ENCODE measurements at regions not wholly inside any gene's neighbourhood (a gene's known extent, or its start where the extent isn't known, plus 50 kb on each side); places are given as distances from the start of the nearest gene placed in this dataset.

DNA sequence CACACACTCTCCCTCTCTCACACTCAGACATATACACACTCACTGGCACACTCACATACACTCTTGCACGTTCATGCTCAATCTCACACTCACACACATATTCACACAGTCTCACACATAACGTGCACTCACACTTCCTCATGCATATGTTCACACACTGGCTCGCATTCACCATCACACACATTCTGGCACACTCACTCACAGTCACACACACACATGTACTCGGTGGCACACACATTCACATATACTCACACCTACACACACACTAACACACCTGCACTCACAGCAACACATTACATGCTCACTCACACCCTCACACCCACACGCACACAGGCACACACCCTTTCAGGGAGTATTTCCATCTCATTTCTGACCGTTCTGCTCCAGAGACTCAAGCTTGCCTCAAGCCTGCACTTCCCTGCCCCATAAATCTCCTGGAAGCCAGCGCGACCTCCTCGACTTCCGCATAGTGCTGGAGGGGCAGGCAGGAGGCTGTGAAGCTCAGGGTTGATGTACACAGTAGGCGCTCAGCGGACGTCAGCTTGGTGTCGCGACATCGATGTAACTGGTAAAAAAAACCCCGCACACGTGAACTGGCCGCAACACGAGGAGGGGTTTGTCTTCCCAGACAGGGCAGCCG lies 66.7 kb upstream of the FOXF1 start:
- Histone ChIP-seq H3K27me3 (peaks cover 35% of the 10 kb centered on the region), H3K4me1 (ENCODE audit: control insufficient read depth in 1 of 2, insufficient read depth in 1 of 2, low read depth in 1 of 2, low read length in 1 of 2) (no peaks in the 10 kb centered on the region), H3K27ac (no peak overlapping the region), H3K36me3 (no peaks in the 10 kb centered on the region), H3K4me3 (ENCODE audit: low read depth in 1 of 2, low read length in 1 of 2) (no peak overlapping the region), H3K9me3 (no peaks in the 10 kb centered on the region)
- TF ChIP-seq, protein P1, sequence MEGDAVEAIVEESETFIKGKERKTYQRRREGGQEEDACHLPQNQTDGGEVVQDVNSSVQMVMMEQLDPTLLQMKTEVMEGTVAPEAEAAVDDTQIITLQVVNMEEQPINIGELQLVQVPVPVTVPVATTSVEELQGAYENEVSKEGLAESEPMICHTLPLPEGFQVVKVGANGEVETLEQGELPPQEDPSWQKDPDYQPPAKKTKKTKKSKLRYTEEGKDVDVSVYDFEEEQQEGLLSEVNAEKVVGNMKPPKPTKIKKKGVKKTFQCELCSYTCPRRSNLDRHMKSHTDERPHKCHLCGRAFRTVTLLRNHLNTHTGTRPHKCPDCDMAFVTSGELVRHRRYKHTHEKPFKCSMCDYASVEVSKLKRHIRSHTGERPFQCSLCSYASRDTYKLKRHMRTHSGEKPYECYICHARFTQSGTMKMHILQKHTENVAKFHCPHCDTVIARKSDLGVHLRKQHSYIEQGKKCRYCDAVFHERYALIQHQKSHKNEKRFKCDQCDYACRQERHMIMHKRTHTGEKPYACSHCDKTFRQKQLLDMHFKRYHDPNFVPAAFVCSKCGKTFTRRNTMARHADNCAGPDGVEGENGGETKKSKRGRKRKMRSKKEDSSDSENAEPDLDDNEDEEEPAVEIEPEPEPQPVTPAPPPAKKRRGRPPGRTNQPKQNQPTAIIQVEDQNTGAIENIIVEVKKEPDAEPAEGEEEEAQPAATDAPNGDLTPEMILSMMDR (IDR thresholded peaks at IDR 0.05): no peak

DNA sequence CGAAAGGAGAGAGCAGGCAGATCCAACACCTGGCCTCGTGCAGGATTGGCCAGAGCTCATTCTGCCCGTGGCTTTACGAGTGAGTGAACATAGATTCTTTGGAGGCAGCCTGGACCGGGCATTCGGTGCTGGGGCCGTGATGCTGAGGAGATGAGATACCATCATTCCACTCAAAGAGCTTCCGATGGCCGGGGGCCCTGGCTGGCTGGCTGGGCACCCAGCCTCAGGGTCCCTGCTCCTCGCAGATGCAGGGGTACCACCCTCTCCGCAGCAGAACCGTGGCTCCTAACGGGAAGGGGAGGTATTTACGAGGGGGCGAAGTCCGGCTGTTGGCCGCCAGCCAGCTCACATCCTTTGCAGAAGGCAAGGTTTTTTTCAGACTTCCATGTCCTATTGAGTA lies 66.1 kb upstream of the FOXF1 start:
- no peaks in the 10 kb centered on the region for H3K9me3 ChIP-seq
- TF ChIP-seq, protein P1 (IDR thresholded peaks at IDR 0.05): no peak
- H3K4me3 ChIP-seq (ENCODE audit: low read depth in 1 of 2, low read length in 1 of 2): no peak overlapping the region
- no peak overlapping the region for H3K27ac ChIP-seq
- no peaks in the 10 kb centered on the region for H3K36me3 ChIP-seq
- H3K27me3 ChIP-seq: peaks cover 41% of the 10 kb centered on the region
- no peaks in the 10 kb centered on the region for H3K4me1 ChIP-seq (ENCODE audit: control insufficient read depth in 1 of 2, insufficient read depth in 1 of 2, low read depth in 1 of 2, low read length in 1 of 2)

DNA sequence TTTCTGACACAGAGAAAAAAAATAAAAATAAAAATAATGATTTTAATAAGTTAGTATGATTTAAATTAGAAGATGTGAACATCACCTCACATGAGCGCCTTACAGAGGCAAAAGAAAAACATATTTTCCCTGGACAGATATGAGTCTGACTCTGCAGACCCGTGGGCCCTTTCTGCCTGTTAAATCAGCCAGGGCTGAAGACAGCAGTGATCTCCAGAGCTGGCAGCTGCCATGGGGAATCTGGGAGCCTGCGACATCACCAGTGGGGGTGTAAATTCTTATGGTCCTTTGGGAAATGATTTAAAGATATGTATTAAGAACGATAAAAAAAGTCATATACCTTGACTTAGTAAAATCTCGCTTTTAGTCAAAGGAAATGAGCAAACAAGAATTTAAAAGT lies 65.7 kb upstream of the FOXF1 start:
- no peaks in the 10 kb centered on the region for H3K9me3 ChIP-seq
- TF ChIP-seq, protein P1 (IDR thresholded peaks at IDR 0.05): no peak
- no peak overlapping the region for H3K4me3 ChIP-seq (ENCODE audit: low read depth in 1 of 2, low read length in 1 of 2)
- H3K27ac ChIP-seq: no peak overlapping the region
- H3K4me1 ChIP-seq (ENCODE audit: control insufficient read depth in 1 of 2, insufficient read depth in 1 of 2, low read depth in 1 of 2, low read length in 1 of 2): no peaks in the 10 kb centered on the region
- H3K27me3 ChIP-seq: peaks cover 45% of the 10 kb centered on the region
- no peaks in the 10 kb centered on the region for H3K36me3 ChIP-seq

DNA sequence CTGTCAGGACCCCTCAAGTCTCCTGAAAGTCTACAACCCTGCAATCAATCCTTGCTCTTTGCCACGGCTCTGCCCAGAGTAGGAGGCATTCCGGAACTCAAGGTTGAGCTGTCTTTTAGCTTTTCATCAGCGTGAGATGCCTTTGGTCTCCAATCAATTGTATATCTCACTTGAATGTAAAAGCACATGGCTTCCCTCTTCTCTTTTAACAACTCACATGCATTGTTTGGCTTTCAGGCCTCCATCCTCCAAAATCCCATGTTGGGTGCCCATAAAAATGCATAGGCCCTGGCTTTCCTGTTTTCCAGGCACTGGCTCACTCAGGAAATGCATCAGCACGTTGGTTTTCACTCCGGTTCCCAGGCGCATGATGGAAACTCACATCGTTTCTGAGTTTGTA lies 64.0 kb upstream of the FOXF1 start:
- Histone ChIP-seq H3K4me3 (ENCODE audit: low read depth in 1 of 2, low read length in 1 of 2) (no peak overlapping the region), H3K27ac (no peak overlapping the region), H3K4me1 (ENCODE audit: control insufficient read depth in 1 of 2, insufficient read depth in 1 of 2, low read depth in 1 of 2, low read length in 1 of 2) (no peaks in the 10 kb centered on the region), H3K36me3 (no peaks in the 10 kb centered on the region), H3K9me3 (no peaks in the 10 kb centered on the region), H3K27me3 (peaks cover 59% of the 10 kb centered on the region)
- TF ChIP-seq, protein P1 (IDR thresholded peaks at IDR 0.05): no peak

DNA sequence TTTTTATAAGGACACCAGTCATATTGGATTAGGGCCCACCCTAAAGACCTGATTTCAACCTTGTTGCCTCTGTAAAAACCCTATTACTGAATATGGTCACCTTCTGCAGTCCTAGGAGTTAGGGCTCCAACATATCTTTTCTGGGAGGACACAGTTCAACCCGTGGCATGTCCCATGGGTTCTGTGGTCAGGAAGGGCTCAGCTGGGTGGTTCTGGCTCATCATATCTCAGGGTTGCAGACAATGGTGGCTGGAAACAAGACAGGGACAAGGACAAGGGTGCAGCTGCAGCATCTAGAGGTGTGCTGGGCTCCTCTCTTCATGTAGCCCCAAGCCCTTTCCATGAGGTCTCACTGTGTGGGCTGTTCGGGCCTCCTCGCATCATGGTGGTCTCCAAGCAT lies 63.1 kb upstream of the FOXF1 start:
- H3K4me1 ChIP-seq (ENCODE audit: control insufficient read depth in 1 of 2, insufficient read depth in 1 of 2, low read depth in 1 of 2, low read length in 1 of 2): no peaks in the 10 kb centered on the region
- peaks cover 59% of the 10 kb centered on the region for H3K27me3 ChIP-seq
- H3K27ac ChIP-seq: no peak overlapping the region
- TF ChIP-seq, protein P1 (IDR thresholded peaks at IDR 0.05): no peak
- no peaks in the 10 kb centered on the region for H3K36me3 ChIP-seq
- no peaks in the 10 kb centered on the region for H3K9me3 ChIP-seq
- H3K4me3 ChIP-seq (ENCODE audit: low read depth in 1 of 2, low read length in 1 of 2): no peak overlapping the region

Data from neutrophil (primary cell).